Neural cell (in vitro differentiated cells): ENCODE measurements at regions not wholly inside any gene's neighbourhood (a gene's known extent, or its start where the extent isn't known, plus 50 kb on each side); places are given as distances from the start of the nearest gene placed in this dataset.

ENCODE experiments used
- H2AFZ ChIP-seq: fragments of 200-600, 300-800 bp; sonication (generic), shearing (Covaris generic); 2 replicates; pipeline ENCODE4 v1.6.0; 2014; ENCODE audit warnings: low read depth, mild to moderate bottlenecking, antibody characterized with exemption, low read length, moderate library complexity
- H3F3A ChIP-seq: fragments of 200-600 bp; shearing (Covaris generic); 2 replicates; pipeline ENCODE4 v1.6.1; 2016; ENCODE audit warnings: mild to moderate bottlenecking, moderate library complexity, mixed read lengths, antibody characterized with exemption, low read length; ENCODE audit not compliant: insufficient read depth, poor library complexity, severe bottlenecking
- H3K27ac ChIP-seq: fragments of 200-600, 300-800 bp; sonication (generic), shearing (Covaris generic); 2 replicates; pipeline ENCODE4 v1.5.1; 2014; ENCODE audit warnings: mild to moderate bottlenecking, low read length, moderate library complexity
- H3K27me3 ChIP-seq: fragments of 300-800, 200-600 bp; sonication (generic), shearing (Covaris generic); 2 replicates; pipeline ENCODE4 v1.6.0; 2014; ENCODE audit warnings: mild to moderate bottlenecking, low read depth, low read length, moderate library complexity; ENCODE audit not compliant: insufficient read depth
- H3K36me3 ChIP-seq: fragments of 300-800, 200-600 bp; sonication (generic), shearing (Covaris generic); 2 replicates; pipeline ENCODE4 v1.5.1; 2014; ENCODE audit warnings: mild to moderate bottlenecking, antibody characterized with exemption, low read length, moderate library complexity; ENCODE audit not compliant: insufficient read depth
- H3K4me2 ChIP-seq: fragments of 300-800, 200-600 bp; sonication (generic), shearing (Covaris generic); 2 replicates; pipeline ENCODE4 v1.6.0; 2014; ENCODE audit warnings: mild to moderate bottlenecking, low read length
- H3K4me3 ChIP-seq: fragments of 300-800, 200-600 bp; sonication (generic), shearing (Covaris generic); 2 replicates; pipeline ENCODE4 v1.5.1; 2014; ENCODE audit warnings: mild to moderate bottlenecking, low read length, moderate library complexity
- H3K79me2 ChIP-seq: fragments of 200-600 bp; shearing (Covaris generic); replicated peaks from 2 replicates; pipeline ENCODE4 v1.6.0; 2014; ENCODE audit warnings: mild to moderate bottlenecking, low read length, moderate library complexity; ENCODE audit not compliant: insufficient read depth
- H3K9ac ChIP-seq: fragments of 300-800, 200-600 bp; sonication (generic), shearing (Covaris generic); 2 replicates; pipeline ENCODE4 v1.6.1; 2016; ENCODE audit warnings: mild to moderate bottlenecking, low read length, mixed read lengths
- H3K9me2 ChIP-seq: fragments of 200-600 bp; shearing (Covaris generic); 2 replicates; pipeline ENCODE4 v1.6.1; 2016; ENCODE audit warnings: mild to moderate bottlenecking, low read length, mixed read lengths; ENCODE audit not compliant: insufficient read depth
- H3K9me3 ChIP-seq: fragments of 200-600, 300-800 bp; sonication (generic), shearing (Covaris generic); 2 replicates; pipeline ENCODE4 v1.6.1; 2016; ENCODE audit warnings: mild to moderate bottlenecking, mixed run types, low read length, moderate library complexity, mixed read lengths
- H4K20me1 ChIP-seq: fragments of 200-600 bp; shearing (Covaris generic); 2 replicates; pipeline ENCODE4 v1.6.1; 2016; ENCODE audit warnings: mild to moderate bottlenecking, mixed run types; ENCODE audit not compliant: insufficient read depth
- EP300 ChIP-seq: fragments of 450-650 bp; conservative IDR thresholded peaks from 2 replicates; pipeline ENCODE4 v1.6.1; 2014; ENCODE audit warnings: antibody characterized with exemption, mild to moderate bottlenecking, moderate library complexity; ENCODE audit not compliant: poor library complexity, severe bottlenecking
- EZH2 ChIP-seq: fragments of 200-600, 300-800 bp; shearing (Covaris generic), sonication (generic); IDR thresholded peaks from 2 replicates; pipeline ENCODE4 v1.6.1; 2014; ENCODE audit warnings: antibody characterized with exemption, low read length, borderline replicate concordance, mild to moderate bottlenecking; ENCODE audit not compliant: insufficient read depth, poor library complexity, severe bottlenecking
- MXI1 ChIP-seq: fragments of 450-650 bp; conservative IDR thresholded peaks from 2 replicates; pipeline ENCODE4 v1.6.1; 2014; ENCODE audit warnings: antibody characterized with exemption, mild to moderate bottlenecking; ENCODE audit not compliant: poor library complexity, severe bottlenecking
- POLR2AphosphoS5 ChIP-seq: IDR thresholded peaks from 2 replicates; pipeline ENCODE4 v1.6.1; 2012
- RAD21 ChIP-seq: fragments of 450-650 bp; conservative IDR thresholded peaks from 2 replicates; pipeline ENCODE4 v1.6.1; 2014; ENCODE audit warnings: antibody characterized with exemption, mild to moderate bottlenecking, moderate library complexity
- SMC3 ChIP-seq: fragments of 450-650 bp; conservative IDR thresholded peaks from 2 replicates; pipeline ENCODE4 v1.6.1; 2014; ENCODE audit warnings: antibody characterized with exemption, mild to moderate bottlenecking, moderate library complexity; ENCODE audit not compliant: poor library complexity
- TAF1 ChIP-seq: IDR thresholded peaks from 2 replicates; pipeline ENCODE4 v1.6.1; 2012; ENCODE audit warnings: low read depth
- TF ChIP-seq, protein P1 (sequence below): IDR thresholded peaks from 2 replicates; pipeline ENCODE4 v1.6.1; 2012; ENCODE audit warnings: borderline replicate concordance
- TF ChIP-seq, protein P2 (sequence below): fragments of 450-650 bp; IDR thresholded peaks from 2 replicates; pipeline ENCODE4 v1.5.1; 2014; ENCODE audit warnings: antibody characterized with exemption, mild to moderate bottlenecking, moderate library complexity; ENCODE audit not compliant: poor library complexity, severe bottlenecking

DNA sequence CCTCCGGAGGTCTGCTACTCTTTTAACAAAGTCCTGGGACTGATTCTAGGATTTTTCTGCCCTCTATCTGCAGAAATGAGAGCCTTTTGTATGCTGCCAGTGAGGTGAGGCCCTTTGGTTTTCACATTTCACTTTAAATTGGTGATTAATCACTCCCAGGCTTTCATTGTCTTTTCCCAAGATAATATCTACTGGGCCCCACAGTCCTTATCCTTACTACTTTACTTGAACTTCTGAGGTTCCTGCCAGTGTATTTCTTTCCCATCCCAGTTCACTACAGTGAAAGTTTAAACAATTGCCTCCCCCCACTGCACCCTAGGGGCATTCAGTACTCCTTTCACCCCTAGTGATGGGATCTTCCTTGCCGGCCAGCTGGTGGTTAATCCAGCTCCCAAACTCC, 127.4 kb upstream of the INHBA start:
- no peak overlapping the region for H2AFZ ChIP-seq
- no peaks in the 10 kb centered on the region for H3F3A ChIP-seq
- no peaks in the 10 kb centered on the region for H3K36me3 ChIP-seq
- TF ChIP-seq SMC3 (no peak), RAD21 (no peak), EP300 (no peak), TAF1 (no peak), EZH2 (no peak), POLR2AphosphoS5 (no peak), MXI1 (no peak)
- TF ChIP-seq, protein P1, sequence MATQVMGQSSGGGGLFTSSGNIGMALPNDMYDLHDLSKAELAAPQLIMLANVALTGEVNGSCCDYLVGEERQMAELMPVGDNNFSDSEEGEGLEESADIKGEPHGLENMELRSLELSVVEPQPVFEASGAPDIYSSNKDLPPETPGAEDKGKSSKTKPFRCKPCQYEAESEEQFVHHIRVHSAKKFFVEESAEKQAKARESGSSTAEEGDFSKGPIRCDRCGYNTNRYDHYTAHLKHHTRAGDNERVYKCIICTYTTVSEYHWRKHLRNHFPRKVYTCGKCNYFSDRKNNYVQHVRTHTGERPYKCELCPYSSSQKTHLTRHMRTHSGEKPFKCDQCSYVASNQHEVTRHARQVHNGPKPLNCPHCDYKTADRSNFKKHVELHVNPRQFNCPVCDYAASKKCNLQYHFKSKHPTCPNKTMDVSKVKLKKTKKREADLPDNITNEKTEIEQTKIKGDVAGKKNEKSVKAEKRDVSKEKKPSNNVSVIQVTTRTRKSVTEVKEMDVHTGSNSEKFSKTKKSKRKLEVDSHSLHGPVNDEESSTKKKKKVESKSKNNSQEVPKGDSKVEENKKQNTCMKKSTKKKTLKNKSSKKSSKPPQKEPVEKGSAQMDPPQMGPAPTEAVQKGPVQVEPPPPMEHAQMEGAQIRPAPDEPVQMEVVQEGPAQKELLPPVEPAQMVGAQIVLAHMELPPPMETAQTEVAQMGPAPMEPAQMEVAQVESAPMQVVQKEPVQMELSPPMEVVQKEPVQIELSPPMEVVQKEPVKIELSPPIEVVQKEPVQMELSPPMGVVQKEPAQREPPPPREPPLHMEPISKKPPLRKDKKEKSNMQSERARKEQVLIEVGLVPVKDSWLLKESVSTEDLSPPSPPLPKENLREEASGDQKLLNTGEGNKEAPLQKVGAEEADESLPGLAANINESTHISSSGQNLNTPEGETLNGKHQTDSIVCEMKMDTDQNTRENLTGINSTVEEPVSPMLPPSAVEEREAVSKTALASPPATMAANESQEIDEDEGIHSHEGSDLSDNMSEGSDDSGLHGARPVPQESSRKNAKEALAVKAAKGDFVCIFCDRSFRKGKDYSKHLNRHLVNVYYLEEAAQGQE: no peak
- TF ChIP-seq, protein P2, sequence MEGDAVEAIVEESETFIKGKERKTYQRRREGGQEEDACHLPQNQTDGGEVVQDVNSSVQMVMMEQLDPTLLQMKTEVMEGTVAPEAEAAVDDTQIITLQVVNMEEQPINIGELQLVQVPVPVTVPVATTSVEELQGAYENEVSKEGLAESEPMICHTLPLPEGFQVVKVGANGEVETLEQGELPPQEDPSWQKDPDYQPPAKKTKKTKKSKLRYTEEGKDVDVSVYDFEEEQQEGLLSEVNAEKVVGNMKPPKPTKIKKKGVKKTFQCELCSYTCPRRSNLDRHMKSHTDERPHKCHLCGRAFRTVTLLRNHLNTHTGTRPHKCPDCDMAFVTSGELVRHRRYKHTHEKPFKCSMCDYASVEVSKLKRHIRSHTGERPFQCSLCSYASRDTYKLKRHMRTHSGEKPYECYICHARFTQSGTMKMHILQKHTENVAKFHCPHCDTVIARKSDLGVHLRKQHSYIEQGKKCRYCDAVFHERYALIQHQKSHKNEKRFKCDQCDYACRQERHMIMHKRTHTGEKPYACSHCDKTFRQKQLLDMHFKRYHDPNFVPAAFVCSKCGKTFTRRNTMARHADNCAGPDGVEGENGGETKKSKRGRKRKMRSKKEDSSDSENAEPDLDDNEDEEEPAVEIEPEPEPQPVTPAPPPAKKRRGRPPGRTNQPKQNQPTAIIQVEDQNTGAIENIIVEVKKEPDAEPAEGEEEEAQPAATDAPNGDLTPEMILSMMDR: no peak
- H3K4me2 ChIP-seq: no peak overlapping the region
- no peaks in the 10 kb centered on the region for H3K9me2 ChIP-seq
- H3K27me3 ChIP-seq: no peaks in the 10 kb centered on the region
- no peak overlapping the region for H3K9ac ChIP-seq
- H3K27ac ChIP-seq: no peak overlapping the region
- H3K4me3 ChIP-seq: no peak overlapping the region
- no peaks in the 10 kb centered on the region for H3K79me2 ChIP-seq
- no peaks in the 10 kb centered on the region for H4K20me1 ChIP-seq
- H3K9me3 ChIP-seq: no peaks in the 10 kb centered on the region

DNA sequence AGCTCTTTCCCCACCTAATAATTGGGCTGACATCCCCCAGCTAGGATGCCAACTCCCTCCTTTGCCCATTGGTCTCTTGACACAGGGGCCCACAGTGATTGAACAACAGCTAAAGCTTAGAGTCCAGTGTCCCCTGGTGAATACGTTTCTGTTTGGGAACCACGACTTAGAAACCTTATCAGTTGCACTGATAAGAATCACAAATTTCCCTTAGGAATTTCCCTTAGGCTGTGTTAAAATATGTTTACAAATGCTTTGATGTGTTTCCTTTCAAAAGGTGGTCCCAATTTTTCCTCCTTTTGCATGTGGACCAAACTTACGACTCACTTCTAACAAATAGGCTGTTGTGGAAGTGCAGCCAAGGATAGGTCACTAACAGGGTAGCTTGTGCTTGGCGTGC, 126.0 kb upstream of the INHBA start:
- Histone ChIP-seq H3K9me2 (no peaks in the 10 kb centered on the region), H3K4me2 (no peak overlapping the region), H3K4me3 (no peak overlapping the region), H3F3A (no peaks in the 10 kb centered on the region), H3K9ac (no peak overlapping the region), H3K9me3 (no peaks in the 10 kb centered on the region), H3K36me3 (no peaks in the 10 kb centered on the region), H3K27ac (no peak overlapping the region), H3K79me2 (no peaks in the 10 kb centered on the region), H2AFZ (no peak overlapping the region), H3K27me3 (no peaks in the 10 kb centered on the region), H4K20me1 (no peaks in the 10 kb centered on the region)
- TF ChIP-seq MXI1 (no peak), POLR2AphosphoS5 (no peak), RAD21 (no peak), TAF1 (no peak), SMC3 (no peak), EP300 (no peak), EZH2 (no peak)
- TF ChIP-seq, protein P1: no peak
- TF ChIP-seq, protein P2: no peak
